ENCODE measurements at regions not wholly inside any gene's neighbourhood (a gene's known extent, or its start where the extent isn't known, plus 50 kb on each side); places are given as distances from the start of the nearest gene placed in this dataset.
"Not testable (repeated sequence)": the region's sequence is repeated elsewhere in the genome, so short reads cannot be mapped to it uniquely, and the experiment has no call there.

GRCh38 chrY:9771086-9771485 is 243.4 kb downstream of the TSPY10 start:
- H3K27ac ChIP-seq (ENCODE audit: low read length); H3K4me1 ChIP-seq (ENCODE audit: insufficient read depth, low read length); H3K36me3 ChIP-seq (ENCODE audit: insufficient read depth, low read depth, low read length); H3K9me3 ChIP-seq (ENCODE audit: insufficient read depth, low read depth, low read length); H3K9ac ChIP-seq (ENCODE audit: low read depth, low read length); H3K27me3 ChIP-seq (ENCODE audit: insufficient read depth, low read length); H3K4me3 ChIP-seq (ENCODE audit: low read length): not testable (repeated sequence)

GRCh38 chrY:9772120-9772519 is 244.4 kb downstream of the TSPY10 start:
- not testable (repeated sequence) for H3K9ac ChIP-seq (ENCODE audit: low read depth, low read length); H3K4me3 ChIP-seq (ENCODE audit: low read length); H3K9me3 ChIP-seq (ENCODE audit: insufficient read depth, low read depth, low read length); H3K4me1 ChIP-seq (ENCODE audit: insufficient read depth, low read length); H3K27me3 ChIP-seq (ENCODE audit: insufficient read depth, low read length); H3K36me3 ChIP-seq (ENCODE audit: insufficient read depth, low read depth, low read length); H3K27ac ChIP-seq (ENCODE audit: low read length)

GRCh38 chrY:9774765-9775164 is 247.1 kb downstream of the TSPY10 start:
- H3K4me1 ChIP-seq (ENCODE audit: insufficient read depth, low read length); H3K27me3 ChIP-seq (ENCODE audit: insufficient read depth, low read length); H3K9me3 ChIP-seq (ENCODE audit: insufficient read depth, low read depth, low read length); H3K4me3 ChIP-seq (ENCODE audit: low read length); H3K36me3 ChIP-seq (ENCODE audit: insufficient read depth, low read depth, low read length); H3K27ac ChIP-seq (ENCODE audit: low read length); H3K9ac ChIP-seq (ENCODE audit: low read depth, low read length): not testable (repeated sequence)

GRCh38 chrY:9775657-9776056 is 248.0 kb downstream of the TSPY10 start:
- H3K9ac ChIP-seq (ENCODE audit: low read depth, low read length), result not testable (repeated sequence)

GRCh38 chrY:9781548-9781947 is 253.9 kb downstream of the TSPY10 start:
- H3K36me3 ChIP-seq (ENCODE audit: insufficient read depth, low read depth, low read length); H3K27ac ChIP-seq (ENCODE audit: low read length); H3K9ac ChIP-seq (ENCODE audit: low read depth, low read length): not testable (repeated sequence)

More at GRCh38 chrY:9775657-9776056, 248.0 kb downstream of the TSPY10 start:
- H3K27ac ChIP-seq (ENCODE audit: low read length); H3K27me3 ChIP-seq (ENCODE audit: insufficient read depth, low read length); H3K9me3 ChIP-seq (ENCODE audit: insufficient read depth, low read depth, low read length); H3K4me1 ChIP-seq (ENCODE audit: insufficient read depth, low read length); H3K4me3 ChIP-seq (ENCODE audit: low read length); H3K36me3 ChIP-seq (ENCODE audit: insufficient read depth, low read depth, low read length): not testable (repeated sequence)

GRCh38 chrY:9797881-9798280 is 270.2 kb downstream of the TSPY10 start:
- not testable (repeated sequence) for H3K27ac ChIP-seq (ENCODE audit: low read length); H3K36me3 ChIP-seq (ENCODE audit: insufficient read depth, low read depth, low read length); H3K27me3 ChIP-seq (ENCODE audit: insufficient read depth, low read length); H3K4me1 ChIP-seq (ENCODE audit: insufficient read depth, low read length); H3K9ac ChIP-seq (ENCODE audit: low read depth, low read length); H3K9me3 ChIP-seq (ENCODE audit: insufficient read depth, low read depth, low read length); H3K4me3 ChIP-seq (ENCODE audit: low read length)

More at GRCh38 chrY:9781548-9781947, 253.9 kb downstream of the TSPY10 start:
- H3K4me3 ChIP-seq (ENCODE audit: low read length); H3K9me3 ChIP-seq (ENCODE audit: insufficient read depth, low read depth, low read length); H3K4me1 ChIP-seq (ENCODE audit: insufficient read depth, low read length); H3K27me3 ChIP-seq (ENCODE audit: insufficient read depth, low read length): not testable (repeated sequence)

GRCh38 chrY:9805235-9805634 is 277.6 kb downstream of the TSPY10 start:
- no peak overlapping the region for H3K4me3 ChIP-seq (ENCODE audit: low read length)

More at GRCh38 chrY:9805235-9805634, 277.6 kb downstream of the TSPY10 start:
- Histone ChIP-seq H3K27ac (ENCODE audit: low read length) (no peak overlapping the region), H3K36me3 (ENCODE audit: insufficient read depth, low read depth, low read length) (no peaks in the 10 kb centered on the region), H3K9me3 (ENCODE audit: insufficient read depth, low read depth, low read length) (peaks cover 50% of the 10 kb centered on the region), H3K4me1 (ENCODE audit: insufficient read depth, low read length) (no peaks in the 10 kb centered on the region), H3K27me3 (ENCODE audit: insufficient read depth, low read length) (no peaks in the 10 kb centered on the region), H3K9ac (ENCODE audit: low read depth, low read length) (no peak overlapping the region)

Data from iPS-20b (cell line).